ENCODE measurements at regions not wholly inside any gene's neighbourhood (a gene's known extent, or its start where the extent isn't known, plus 50 kb on each side); places are given as distances from the start of the nearest gene placed in this dataset.

GRCh38 chr10:33794460-33794859 lies 460.0 kb upstream of the NRP1 start:
- no peak overlapping the region for H3K27ac Mint-ChIP-seq
- no peaks in the 10 kb centered on the region for H3K27me3 Mint-ChIP-seq (ENCODE audit: low read depth)
- no peaks in the 10 kb centered on the region for H3K36me3 Mint-ChIP-seq (ENCODE audit: low read depth)
- H3K4me3 Mint-ChIP-seq: no peak overlapping the region
- TF ChIP-seq, protein P1, sequence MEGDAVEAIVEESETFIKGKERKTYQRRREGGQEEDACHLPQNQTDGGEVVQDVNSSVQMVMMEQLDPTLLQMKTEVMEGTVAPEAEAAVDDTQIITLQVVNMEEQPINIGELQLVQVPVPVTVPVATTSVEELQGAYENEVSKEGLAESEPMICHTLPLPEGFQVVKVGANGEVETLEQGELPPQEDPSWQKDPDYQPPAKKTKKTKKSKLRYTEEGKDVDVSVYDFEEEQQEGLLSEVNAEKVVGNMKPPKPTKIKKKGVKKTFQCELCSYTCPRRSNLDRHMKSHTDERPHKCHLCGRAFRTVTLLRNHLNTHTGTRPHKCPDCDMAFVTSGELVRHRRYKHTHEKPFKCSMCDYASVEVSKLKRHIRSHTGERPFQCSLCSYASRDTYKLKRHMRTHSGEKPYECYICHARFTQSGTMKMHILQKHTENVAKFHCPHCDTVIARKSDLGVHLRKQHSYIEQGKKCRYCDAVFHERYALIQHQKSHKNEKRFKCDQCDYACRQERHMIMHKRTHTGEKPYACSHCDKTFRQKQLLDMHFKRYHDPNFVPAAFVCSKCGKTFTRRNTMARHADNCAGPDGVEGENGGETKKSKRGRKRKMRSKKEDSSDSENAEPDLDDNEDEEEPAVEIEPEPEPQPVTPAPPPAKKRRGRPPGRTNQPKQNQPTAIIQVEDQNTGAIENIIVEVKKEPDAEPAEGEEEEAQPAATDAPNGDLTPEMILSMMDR (IDR thresholded peaks at IDR 0.05; ENCODE audit: unreplicated experiment in 3 of 3): no peak
- peaks cover 27% of the 10 kb centered on the region for H3K4me1 Mint-ChIP-seq
- no peaks in the 10 kb centered on the region for H3K9me3 Mint-ChIP-seq

- H3K27me3 Mint-ChIP-seq (ENCODE audit: low read depth): no peaks in the 10 kb centered on the region
- TF ChIP-seq, protein P1 (IDR thresholded peaks at IDR 0.05; ENCODE audit: unreplicated experiment in 3 of 3): no peak
- H3K9me3 Mint-ChIP-seq: no peaks in the 10 kb centered on the region
- H3K4me3 Mint-ChIP-seq: no peak overlapping the region
- no peak overlapping the region for H3K27ac Mint-ChIP-seq
- no peaks in the 10 kb centered on the region for H3K36me3 Mint-ChIP-seq (ENCODE audit: low read depth)
- peaks cover 20% of the 10 kb centered on the region for H3K4me1 Mint-ChIP-seq
Measured at GRCh38 chr10:33793793-33794192, 459.3 kb upstream of the NRP1 start.

DNA sequence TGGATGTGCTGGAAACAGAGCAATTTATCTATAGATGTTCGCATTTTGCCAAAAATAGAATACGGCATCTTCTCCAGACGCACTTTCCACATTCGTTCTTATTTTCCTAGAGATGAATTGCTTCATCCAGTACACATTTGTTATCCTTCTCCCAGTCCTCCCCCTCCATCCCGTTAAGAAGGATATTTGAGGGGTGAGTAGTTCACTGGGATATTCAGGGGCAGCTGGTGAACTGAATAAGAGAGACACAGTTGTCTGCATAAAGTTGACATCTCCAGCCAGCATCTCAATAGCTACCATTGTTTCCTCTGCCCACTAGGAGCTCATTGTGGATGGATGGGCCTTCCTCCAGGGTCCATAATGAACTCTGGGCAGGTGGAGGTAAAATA lies 456.8 kb upstream of the NRP1 start:
- Mint-ChIP-seq H3K9me3 (peaks cover 2% of the 10 kb centered on the region), H3K4me3 (no peak overlapping the region), H3K27me3 (ENCODE audit: low read depth) (no peaks in the 10 kb centered on the region), H3K27ac (peak overlapping the region in 1 of 3 experiments; percentile 64), H3K36me3 (ENCODE audit: low read depth) (no peaks in the 10 kb centered on the region), H3K4me1 (peaks cover 17% of the 10 kb centered on the region)
- TF ChIP-seq, protein P1 (IDR thresholded peaks at IDR 0.05; ENCODE audit: unreplicated experiment in 3 of 3): no peak

DNA sequence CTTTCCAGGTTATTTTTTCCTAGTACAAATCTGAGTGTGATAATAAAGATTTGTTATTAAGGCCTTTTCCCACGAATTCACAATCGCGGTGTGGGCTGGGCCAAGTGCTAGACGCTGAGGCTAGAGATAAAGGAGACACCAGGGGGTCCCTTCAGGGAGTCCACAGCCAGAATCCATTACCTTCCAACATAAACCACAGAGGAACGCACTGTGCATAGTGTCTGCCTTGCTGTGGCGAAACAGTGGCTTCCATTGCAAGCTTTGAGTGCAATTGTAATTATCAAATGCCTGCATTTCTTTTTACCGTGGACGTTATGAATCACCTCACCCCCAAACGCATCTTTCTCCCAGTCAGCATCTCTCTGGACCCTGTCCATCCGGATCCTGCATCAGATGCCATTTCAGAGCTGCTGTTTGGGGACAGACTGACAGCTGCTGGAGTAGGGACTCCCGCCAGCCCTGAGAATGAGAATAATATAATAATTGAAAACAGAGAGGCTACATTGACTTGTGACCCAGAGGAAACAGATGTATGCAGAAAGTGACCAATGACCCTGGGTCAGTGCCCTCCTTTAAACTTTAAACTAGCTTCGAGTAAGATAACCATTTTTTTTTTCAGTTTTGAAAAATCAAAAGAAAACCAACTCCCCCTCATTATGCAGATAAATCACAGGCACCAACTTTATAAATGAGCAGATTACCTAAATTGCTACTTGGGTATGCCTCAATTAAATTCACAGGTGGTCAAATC lies 456.2 kb upstream of the NRP1 start:
- Mint-ChIP-seq H3K4me1 (peaks cover 17% of the 10 kb centered on the region), H3K36me3 (ENCODE audit: low read depth) (no peaks in the 10 kb centered on the region), H3K9me3 (peaks cover 3% of the 10 kb centered on the region), H3K4me3 (no peak overlapping the region), H3K27me3 (ENCODE audit: low read depth) (no peaks in the 10 kb centered on the region), H3K27ac (peak overlapping the region in 1 of 3 experiments; percentile 64)
- TF ChIP-seq, protein P1 (IDR thresholded peaks at IDR 0.05; ENCODE audit: unreplicated experiment in 3 of 3): no peak

GRCh38 chr10:33783557-33783956 lies 449.1 kb upstream of the NRP1 start:
- TF ChIP-seq, protein P1 (IDR thresholded peaks at IDR 0.05; ENCODE audit: unreplicated experiment in 3 of 3): no peak
- no peak overlapping the region for H3K4me3 Mint-ChIP-seq
- H3K36me3 Mint-ChIP-seq (ENCODE audit: low read depth): no peaks in the 10 kb centered on the region
- H3K9me3 Mint-ChIP-seq: peaks cover 15% of the 10 kb centered on the region
- H3K27ac Mint-ChIP-seq: no peak overlapping the region
- peaks cover 15% of the 10 kb centered on the region for H3K4me1 Mint-ChIP-seq
- H3K27me3 Mint-ChIP-seq (ENCODE audit: low read depth): peaks cover 4% of the 10 kb centered on the region

DNA sequence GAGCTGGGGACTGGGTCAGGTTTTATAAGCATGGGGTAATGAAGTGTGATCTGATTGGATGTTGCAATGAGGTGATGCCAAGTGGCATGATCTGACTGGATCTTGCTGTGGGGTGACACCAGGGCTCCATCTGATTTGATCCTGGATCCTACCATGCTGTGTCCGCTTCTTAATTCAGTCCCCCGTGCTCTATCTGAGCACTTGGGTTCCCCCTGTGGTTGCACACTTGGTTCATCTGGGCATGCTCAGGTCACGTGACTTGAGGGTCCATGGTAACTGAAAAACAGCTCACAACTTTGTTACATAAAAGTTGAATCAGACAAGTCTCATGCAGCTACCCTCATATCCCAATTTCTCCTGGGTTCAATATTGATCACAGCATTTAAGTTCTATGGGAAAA lies 448.6 kb upstream of the NRP1 start:
- peaks cover 15% of the 10 kb centered on the region for H3K9me3 Mint-ChIP-seq
- peaks cover 4% of the 10 kb centered on the region for H3K27me3 Mint-ChIP-seq (ENCODE audit: low read depth)
- no peaks in the 10 kb centered on the region for H3K36me3 Mint-ChIP-seq (ENCODE audit: low read depth)
- TF ChIP-seq, protein P1 (IDR thresholded peaks at IDR 0.05; ENCODE audit: unreplicated experiment in 3 of 3): no peak
- H3K4me1 Mint-ChIP-seq: peaks cover 11% of the 10 kb centered on the region
- H3K27ac Mint-ChIP-seq: no peak overlapping the region
- no peak overlapping the region for H3K4me3 Mint-ChIP-seq

All from nephron (organoid).